CD1c-positive myeloid dendritic cell (primary cell): ENCODE measurements at regions not wholly inside any gene's neighbourhood (a gene's known extent, or its start where the extent isn't known, plus 50 kb on each side); places are given as distances from the start of the nearest gene placed in this dataset.

ENCODE experiments used
- DNase-seq: peaks from one replicate; pipeline ENCODE4 v3.0.0-alpha.2; 2016; ENCODE audit errors: extremely low spot score

GRCh38 chr13:53494406-53494805 lies 465.8 kb downstream of the OLFM4 start:
- no peak for DNase-seq

DNA sequence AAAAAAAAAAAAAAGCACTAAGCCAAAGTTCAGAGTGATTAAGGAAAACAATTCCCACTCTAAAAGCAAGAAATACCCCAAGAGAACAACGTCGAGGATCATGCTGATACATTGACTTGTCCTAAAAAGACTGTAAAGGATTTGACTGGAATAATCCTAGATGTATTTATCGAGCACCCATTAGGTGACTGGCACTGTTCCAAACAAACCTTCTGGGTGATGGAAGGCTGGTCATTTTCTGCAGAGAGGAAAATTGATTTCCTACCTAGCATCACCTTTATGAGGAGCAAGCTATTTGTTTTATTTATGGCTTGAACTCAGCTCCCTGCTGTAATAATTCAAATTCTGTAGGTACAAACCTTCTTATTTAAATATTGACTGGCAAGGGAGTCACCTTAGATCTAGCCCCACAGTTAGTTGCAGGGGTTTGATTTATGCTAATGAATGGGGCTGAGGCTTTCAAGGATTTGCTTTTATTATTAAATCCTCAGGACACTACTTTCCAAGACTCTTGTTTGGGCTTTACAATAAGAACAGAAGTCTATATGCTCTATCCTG lies 471.0 kb downstream of the OLFM4 start:
- no peak for DNase-seq

DNA sequence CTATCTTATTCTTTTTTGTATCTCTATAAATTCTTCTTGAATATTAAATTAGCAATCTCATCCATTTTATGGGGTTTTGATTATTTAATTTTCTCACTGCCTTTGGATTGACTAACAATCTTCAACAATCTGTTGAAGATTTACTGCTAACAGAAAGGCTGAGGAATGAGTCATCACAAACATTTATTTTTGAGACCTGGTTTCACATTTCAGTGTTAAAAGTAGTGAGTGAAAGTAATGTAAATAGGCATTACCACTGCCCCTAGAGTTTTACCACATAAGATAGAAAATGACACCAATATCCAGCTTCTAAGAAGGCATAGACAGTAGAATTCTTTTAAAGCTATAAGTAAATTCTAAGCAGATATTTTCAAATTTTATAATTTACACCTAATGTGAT lies 472.8 kb downstream of the OLFM4 start:
- DNase-seq: no peak

DNA sequence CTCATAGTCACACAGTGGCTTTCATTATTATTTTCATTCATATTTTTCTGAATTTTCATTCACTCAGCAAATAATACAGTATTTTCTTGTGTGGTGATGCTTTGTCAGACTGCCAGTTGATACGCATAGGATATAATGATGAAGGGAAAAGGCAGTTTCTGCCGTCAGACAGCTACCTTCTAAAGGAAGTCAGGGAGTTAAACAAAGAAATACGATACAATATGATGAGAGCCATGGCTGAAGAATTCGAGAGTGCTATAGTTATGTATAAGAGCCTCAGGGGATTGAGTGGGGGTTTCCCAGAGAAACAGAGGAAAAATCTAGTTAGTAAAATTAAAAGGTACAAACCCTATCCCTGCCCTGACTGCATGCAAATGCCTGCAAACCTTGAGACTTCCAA lies 479.1 kb downstream of the OLFM4 start:
- no peak for DNase-seq

DNA sequence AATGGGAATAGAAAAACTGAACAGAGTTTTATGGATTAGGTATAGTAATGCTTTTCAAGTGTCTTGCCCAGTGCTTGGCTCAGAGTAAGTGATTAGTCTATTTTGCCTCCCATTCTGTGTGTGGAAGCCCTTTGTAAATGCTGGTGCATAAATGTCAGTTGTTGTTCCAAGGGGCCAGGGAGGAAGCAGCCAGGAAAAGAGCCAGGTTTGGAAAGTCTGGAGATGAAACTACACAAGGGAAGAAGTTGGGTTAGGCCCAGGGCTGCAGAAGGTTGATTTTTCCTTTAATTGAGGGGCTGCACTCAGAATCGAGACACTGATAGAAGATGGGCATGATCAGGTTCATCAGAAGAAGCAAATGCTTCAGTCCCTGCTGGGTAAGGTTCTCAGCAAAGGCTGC lies 484.0 kb downstream of the OLFM4 start:
- no peak for DNase-seq

GRCh38 chr13:53513226-53513625 lies 484.6 kb downstream of the OLFM4 start:
- DNase-seq: no peak

DNA sequence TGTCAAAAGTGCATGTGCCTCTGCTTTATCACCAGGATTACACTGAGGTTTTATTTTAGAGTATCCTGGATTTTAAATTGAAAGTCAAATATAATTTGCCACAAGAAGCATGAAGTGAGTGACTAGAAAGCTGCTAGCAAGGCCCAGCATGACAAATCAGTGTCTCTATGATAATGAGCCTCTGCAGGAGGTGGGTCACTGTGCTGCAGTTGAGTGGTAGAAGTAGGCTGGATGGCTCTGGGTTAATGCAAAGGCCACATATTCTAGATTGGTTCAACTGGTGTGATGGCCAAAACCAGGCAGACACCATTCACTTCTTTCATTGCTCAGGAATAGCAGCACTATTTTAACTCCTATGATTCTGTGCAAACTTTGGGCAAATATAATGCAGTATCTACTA lies 491.5 kb downstream of the OLFM4 start:
- no peak for DNase-seq

DNA sequence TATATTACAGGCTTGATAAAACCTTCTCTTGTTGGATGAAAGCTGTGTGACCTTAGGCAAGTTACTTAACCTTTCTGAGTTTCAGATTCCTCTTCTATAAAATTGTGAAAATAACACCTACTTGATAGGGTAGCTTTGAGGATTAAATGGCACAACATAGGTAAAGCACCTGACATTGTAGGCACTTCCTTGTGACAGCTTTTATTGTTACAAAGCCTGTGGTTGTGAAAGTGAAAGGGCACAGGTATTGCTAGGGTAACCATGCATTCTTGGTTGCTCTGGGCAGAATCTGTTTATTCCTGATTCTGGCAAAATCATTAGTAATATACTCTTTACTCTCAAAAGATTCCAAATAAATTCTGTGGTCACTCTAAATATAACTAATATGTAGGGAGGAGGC lies 493.4 kb downstream of the OLFM4 start:
- DNase-seq: no peak

- DNase-seq: no peak
Measured at GRCh38 chr13:53537586-53537985, 509.0 kb downstream of the OLFM4 start.

DNA sequence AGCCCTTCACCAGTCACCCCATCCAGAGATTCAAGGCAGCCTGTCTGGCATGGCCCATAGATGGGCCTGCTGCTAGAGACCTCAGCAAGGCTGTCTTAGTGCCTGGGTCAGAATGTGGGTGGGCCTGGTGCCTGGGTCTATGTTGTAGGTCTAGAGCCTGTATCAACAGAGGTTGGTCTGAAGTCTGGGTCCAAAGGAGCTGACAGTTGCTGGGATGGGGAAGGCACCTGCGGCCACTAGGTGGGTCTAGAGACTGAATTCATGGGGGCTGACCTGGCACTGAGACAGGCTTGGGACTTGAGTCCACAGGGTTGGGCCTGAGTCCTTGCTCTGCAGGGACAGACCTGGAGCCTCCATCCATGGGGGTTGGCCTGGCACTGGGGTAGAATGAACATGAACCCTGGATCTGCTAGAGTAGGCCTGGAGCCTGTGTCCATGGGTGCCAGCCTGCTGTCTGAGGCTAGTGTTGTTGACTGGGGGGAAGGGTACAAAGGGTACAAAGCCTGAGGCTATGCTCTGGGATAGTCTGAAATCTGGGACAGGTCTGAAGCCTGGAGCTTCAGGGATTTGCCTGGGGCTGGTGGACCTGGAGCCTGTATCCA lies 516.8 kb downstream of the OLFM4 start:
- no peak for DNase-seq

DNA sequence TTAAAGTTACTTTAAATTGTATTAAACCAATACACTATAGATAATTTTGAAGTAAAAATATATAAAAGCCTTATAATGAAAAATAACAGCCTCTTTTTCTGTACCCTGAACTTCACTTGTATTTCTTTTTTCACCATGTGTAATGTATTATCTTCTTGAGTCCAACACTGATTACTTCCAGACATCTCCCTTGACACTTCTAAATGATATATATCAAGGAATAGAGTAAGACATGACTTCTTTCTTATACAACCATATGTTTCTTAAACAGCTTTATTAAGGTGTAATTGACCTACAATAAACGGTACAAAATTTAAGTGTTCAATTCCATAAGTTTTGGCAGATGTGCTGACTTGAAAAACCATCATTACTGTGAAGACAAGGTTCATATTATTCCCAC lies 531.9 kb downstream of the OLFM4 start:
- DNase-seq: no peak

DNA sequence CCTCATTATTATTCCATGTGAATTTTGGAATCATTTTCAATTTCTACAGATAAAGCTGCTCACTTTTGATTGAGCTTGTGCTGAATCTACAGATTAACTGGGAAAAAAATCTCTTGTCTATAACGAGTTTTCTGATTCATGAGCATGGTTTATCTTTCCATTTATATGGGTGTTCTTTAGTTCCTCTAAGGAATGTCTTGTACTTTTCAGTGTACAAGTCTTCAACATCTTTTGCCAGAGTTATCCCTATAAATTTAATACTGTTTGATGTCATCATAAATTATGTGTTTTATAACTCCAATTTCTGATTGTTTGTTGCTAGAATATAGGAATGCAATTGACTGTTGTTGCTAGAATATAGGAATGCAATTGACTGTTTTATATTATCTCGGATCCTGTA lies 533.8 kb downstream of the OLFM4 start:
- no peak for DNase-seq

DNA sequence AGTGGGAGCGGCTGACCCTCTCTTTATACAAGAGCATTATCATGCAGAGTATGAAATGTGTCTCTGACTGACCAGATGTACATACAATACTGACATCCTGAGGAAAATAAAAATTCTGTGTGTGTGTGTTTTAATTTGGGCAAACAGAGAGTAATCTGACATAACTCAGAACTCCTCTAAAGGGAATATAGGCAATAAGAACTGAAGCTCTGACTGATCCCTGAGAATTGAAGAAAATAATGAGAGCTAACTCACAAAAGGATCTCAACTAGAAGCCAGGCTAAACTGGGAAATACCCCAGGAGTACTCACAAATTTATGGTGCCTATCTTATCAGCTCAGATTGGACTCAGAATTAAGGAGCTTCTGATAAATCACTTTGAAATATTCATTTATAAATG lies 539.9 kb downstream of the OLFM4 start:
- DNase-seq: no peak

GRCh38 chr13:53569453-53569852 lies 540.8 kb downstream of the OLFM4 start:
- DNase-seq: no peak

GRCh38 chr13:53601113-53601512 lies 572.5 kb downstream of the OLFM4 start:
- DNase-seq: no peak

DNA sequence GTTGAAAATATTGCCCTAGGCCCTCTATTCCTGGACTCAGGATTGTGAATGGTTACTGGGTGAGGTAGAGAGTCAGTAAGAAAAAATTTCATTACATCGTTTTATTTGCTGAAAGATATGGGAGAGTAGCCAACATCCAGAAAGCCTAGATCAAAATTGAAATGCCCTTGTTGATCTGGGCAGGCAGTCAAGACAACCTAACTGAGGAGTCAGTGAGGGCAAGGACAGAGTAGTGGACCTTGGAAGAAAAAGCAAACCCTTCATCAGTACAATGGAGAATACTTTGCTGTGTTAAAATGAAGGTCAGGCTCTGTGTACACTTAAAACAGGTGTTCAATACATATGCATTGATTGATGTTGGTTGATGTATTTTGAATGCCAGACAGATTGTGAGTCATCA lies 576.7 kb downstream of the OLFM4 start:
- DNase-seq: no peak

- DNase-seq: no peak
Measured at GRCh38 chr13:53612200-53612599, 583.6 kb downstream of the OLFM4 start.

GRCh38 chr13:53622456-53622855 lies 593.8 kb downstream of the OLFM4 start:
- no peak for DNase-seq

DNA sequence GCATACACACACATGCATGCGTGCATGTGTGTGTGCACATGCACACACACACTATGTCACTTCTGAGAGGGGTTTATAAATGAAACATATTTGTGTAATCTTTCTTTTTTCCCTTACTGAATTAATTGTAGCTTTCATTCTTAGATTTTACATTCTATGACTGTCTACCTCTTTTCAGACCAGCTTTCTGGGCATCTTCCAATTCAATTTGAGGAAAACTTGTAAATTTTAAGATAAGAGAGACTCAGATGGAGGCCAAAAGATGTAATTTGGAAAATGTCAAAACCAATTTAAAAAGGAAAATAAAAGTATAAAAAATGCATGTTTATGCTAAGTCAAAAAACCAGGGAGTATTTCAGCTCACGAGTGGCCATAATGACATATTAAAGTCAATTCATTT lies 594.5 kb downstream of the OLFM4 start:
- no peak for DNase-seq

DNA sequence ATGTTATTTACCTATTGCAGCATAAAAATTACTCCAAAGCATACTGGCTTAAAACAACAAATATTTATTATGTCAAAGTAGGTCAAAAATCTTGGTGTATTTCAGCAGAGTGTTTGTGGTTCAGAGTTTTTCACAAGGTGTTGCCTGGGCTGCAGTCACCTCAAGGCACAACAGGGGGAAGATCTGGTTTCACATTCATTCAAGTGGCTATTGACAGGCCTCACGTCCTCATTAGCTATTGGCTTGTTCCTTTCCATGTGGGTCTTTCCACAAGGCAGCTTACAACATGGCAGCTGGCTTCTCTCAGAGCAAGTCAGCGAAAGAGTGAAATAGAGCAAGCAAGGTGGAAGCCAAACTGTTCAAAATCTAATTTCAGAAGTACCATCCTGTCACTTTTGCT lies 602.9 kb downstream of the OLFM4 start:
- no peak for DNase-seq

- no peak for DNase-seq
Measured at GRCh38 chr13:53638040-53638439, 609.4 kb downstream of the OLFM4 start.

DNA sequence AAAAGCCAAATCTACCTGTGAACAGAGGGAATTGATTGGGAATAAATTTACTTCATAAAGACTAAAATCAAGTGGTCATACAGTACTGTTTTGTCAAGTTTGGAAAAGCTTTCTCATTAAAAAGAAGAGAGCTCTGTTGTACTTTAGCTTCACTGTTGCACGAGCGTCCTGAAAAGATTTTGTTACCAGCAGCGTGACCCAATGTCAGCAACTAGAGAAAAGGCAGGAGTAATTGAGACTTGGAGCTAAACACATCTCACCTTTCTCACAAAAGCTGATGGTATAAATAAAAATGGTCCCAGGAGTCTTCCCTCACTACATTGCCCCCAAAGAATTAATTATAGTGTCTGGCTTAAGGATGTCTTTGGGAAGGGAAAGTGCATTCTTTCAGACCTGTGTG lies 613.7 kb downstream of the OLFM4 start:
- no peak for DNase-seq

GRCh38 chr13:53648673-53649072 lies 620.1 kb downstream of the OLFM4 start:
- DNase-seq: no peak

- no peak for DNase-seq
Measured at GRCh38 chr13:53672005-53672404, 643.4 kb downstream of the OLFM4 start.
